KMS-11 (cell line): ENCODE measurements at regions not wholly inside any gene's neighbourhood (a gene's known extent, or its start where the extent isn't known, plus 50 kb on each side); places are given as distances from the start of the nearest gene placed in this dataset.
"Not testable (repeated sequence)": the region's sequence is repeated elsewhere in the genome, so short reads cannot be mapped to it uniquely, and the experiment has no call there.

Source experiments
- H2AFZ ChIP-seq: fragments of 200-600 bp; sonication (generic); 2 replicates; pipeline ENCODE4 v1.6.1; 2016; ENCODE audit warnings: antibody characterized with exemption, mixed run types, low read depth
- H3K27ac ChIP-seq: fragments of 200-600 bp; sonication (generic); 2 replicates; pipeline ENCODE4 v1.6.1; 2016; ENCODE audit warnings: mild to moderate bottlenecking, mixed run types
- H3K27me3 ChIP-seq: fragments of 200-600 bp; sonication (generic); 2 replicates; pipeline ENCODE4 v1.6.1; 2017; ENCODE audit warnings: mild to moderate bottlenecking, low read depth, mixed run types, moderate library complexity; ENCODE audit not compliant: insufficient read depth
- H3K36me3 ChIP-seq: fragments of 200-600 bp; sonication (generic); 2 replicates; pipeline ENCODE4 v1.6.1; 2017; ENCODE audit warnings: mild to moderate bottlenecking, mixed run types; ENCODE audit not compliant: insufficient read depth
- H3K4me1 ChIP-seq: fragments of 200-600 bp; sonication (generic); 2 replicates; pipeline ENCODE4 v1.6.1; 2016; ENCODE audit warnings: mild to moderate bottlenecking, low read depth, mixed run types; ENCODE audit not compliant: poor library complexity, severe bottlenecking
- H3K4me2 ChIP-seq: fragments of 200-600 bp; sonication (generic); 2 replicates; pipeline ENCODE4 v1.7.0; 2016; ENCODE audit warnings: mild to moderate bottlenecking, mixed run types
- H3K4me3 ChIP-seq: fragments of 200-600 bp; sonication (generic); IDR thresholded peaks from 2 replicates; pipeline ENCODE4 v1.6.1; 2017; ENCODE audit warnings: low read depth, low read length, mixed read lengths; ENCODE audit not compliant: insufficient read depth
- H3K79me2 ChIP-seq: fragments of 200-600 bp; sonication (generic); 2 replicates; pipeline ENCODE4 v1.6.1; 2016; ENCODE audit warnings: low read depth, mixed run types; ENCODE audit not compliant: insufficient read depth
- H3K9ac ChIP-seq: fragments of 200-600 bp; sonication (generic); 2 replicates; pipeline ENCODE4 v1.6.1; 2016; ENCODE audit warnings: mild to moderate bottlenecking, mixed run types
- H4K20me1 ChIP-seq: fragments of 200-600 bp; sonication (generic); 2 replicates; pipeline ENCODE4 v1.6.1; 2016; ENCODE audit warnings: mild to moderate bottlenecking, mixed run types; ENCODE audit not compliant: insufficient read depth
- CTCF ChIP-seq: fragments of 200-600 bp; sonication (generic); conservative IDR thresholded peaks from 2 replicates; pipeline ENCODE4 v1.6.1; 2017; ENCODE audit warnings: low read depth, mild to moderate bottlenecking, antibody characterized with exemption, low read length, moderate library complexity, mixed read lengths

- no peaks in the 10 kb centered on the region for H3K36me3 ChIP-seq
- no peak overlapping the region for H2AFZ ChIP-seq
- no peak overlapping the region for H3K4me3 ChIP-seq
- H4K20me1 ChIP-seq: no peaks in the 10 kb centered on the region
- no peak overlapping the region for H3K4me2 ChIP-seq
- no peaks in the 10 kb centered on the region for H3K79me2 ChIP-seq
- TF ChIP-seq CTCF: no peak
- H3K4me1 ChIP-seq: no peaks in the 10 kb centered on the region
- H3K9ac ChIP-seq: no peak overlapping the region
- H3K27me3 ChIP-seq: no peaks in the 10 kb centered on the region
- no peak overlapping the region for H3K27ac ChIP-seq
Measured at GRCh38 chr5:56376128-56376527, 143.0 kb upstream of the ANKRD55 start.

- Histone ChIP-seq H3K9ac (no peak overlapping the region), H4K20me1 (no peaks in the 10 kb centered on the region)
Measured at GRCh38 chr5:56375011-56375410, 141.9 kb upstream of the ANKRD55 start.

GRCh38 chr5:56372491-56372890 lies 139.4 kb upstream of the ANKRD55 start:
- not testable (repeated sequence) for H2AFZ ChIP-seq, H3K36me3 ChIP-seq

More at GRCh38 chr5:56375011-56375410, 141.9 kb upstream of the ANKRD55 start:
- H3K4me2 ChIP-seq: no peak overlapping the region
- no peak overlapping the region for H3K27ac ChIP-seq
- no peaks in the 10 kb centered on the region for H3K36me3 ChIP-seq
- no peak overlapping the region for H3K4me3 ChIP-seq
- no peak for TF ChIP-seq CTCF
- no peaks in the 10 kb centered on the region for H3K4me1 ChIP-seq
- H2AFZ ChIP-seq: no peak overlapping the region
- H3K27me3 ChIP-seq: no peaks in the 10 kb centered on the region
- H3K79me2 ChIP-seq: no peaks in the 10 kb centered on the region

GRCh38 chr5:56369361-56369811 lies 136.3 kb upstream of the ANKRD55 start:
- no peak overlapping the region for H2AFZ ChIP-seq
- no peak overlapping the region for H3K4me2 ChIP-seq
- H3K27me3 ChIP-seq: no peaks in the 10 kb centered on the region
- H3K79me2 ChIP-seq: no peaks in the 10 kb centered on the region
- H3K36me3 ChIP-seq: no peaks in the 10 kb centered on the region
- H3K4me3 ChIP-seq: no peak overlapping the region
- no peaks in the 10 kb centered on the region for H3K4me1 ChIP-seq
- TF ChIP-seq CTCF: no peak
- no peak overlapping the region for H3K27ac ChIP-seq
- no peak overlapping the region for H3K9ac ChIP-seq
- no peaks in the 10 kb centered on the region for H4K20me1 ChIP-seq

More at GRCh38 chr5:56372491-56372890, 139.4 kb upstream of the ANKRD55 start:
- not testable (repeated sequence) for H3K9ac ChIP-seq, H3K4me1 ChIP-seq, H3K4me2 ChIP-seq, H3K27ac ChIP-seq, H3K79me2 ChIP-seq, H4K20me1 ChIP-seq, H3K4me3 ChIP-seq, H3K27me3 ChIP-seq

GRCh38 chr5:56367748-56368147 lies 134.6 kb upstream of the ANKRD55 start:
- no peak overlapping the region for H3K4me2 ChIP-seq
- no peak overlapping the region for H2AFZ ChIP-seq
- no peaks in the 10 kb centered on the region for H4K20me1 ChIP-seq
- H3K4me3 ChIP-seq: no peak overlapping the region
- TF ChIP-seq CTCF: no peak
- no peaks in the 10 kb centered on the region for H3K4me1 ChIP-seq
- no peaks in the 10 kb centered on the region for H3K27me3 ChIP-seq
- no peaks in the 10 kb centered on the region for H3K79me2 ChIP-seq
- H3K27ac ChIP-seq: no peak overlapping the region
- no peaks in the 10 kb centered on the region for H3K36me3 ChIP-seq
- no peak overlapping the region for H3K9ac ChIP-seq
